Ovary (tissue), 7 donors: ENCODE measurements at regions not wholly inside any gene's neighbourhood (a gene's known extent, or its start where the extent isn't known, plus 50 kb on each side); places are given as distances from the start of the nearest gene placed in this dataset.

ENCODE experiments used
- DNase-seq, 5 donors: peaks; one replicate each; pipeline ENCODE4 v3.0.0-alpha.2; 2019 to 2020
- H3K27ac ChIP-seq, 2 donors: fragments of 200-600 bp; one replicate each; pipeline versions ENCODE4 v1.5.1 to v1.8.0; 2019 to 2022
- H3K27me3 ChIP-seq: fragments of 200-600 bp; one replicate; pipeline ENCODE4 v1.8.0; 2022
- H3K36me3 ChIP-seq: fragments of 200-600 bp; sonication (generic); one replicate; pipeline ENCODE4 v1.5.1; 2019
- H3K4me1 ChIP-seq: one replicate; pipeline ENCODE4 v1.8.1; 2013; ENCODE audit warnings: mild to moderate bottlenecking, moderate library complexity; ENCODE audit not compliant: insufficient read depth
- H3K4me3 ChIP-seq: fragments of 200-600 bp; sonication (generic); one replicate; pipeline ENCODE4 v1.5.1; 2017
- H3K9me3 ChIP-seq, 2 donors: fragments of 200-600 bp in 1 of 2; sonication (generic) in 1 of 2; one replicate each; pipeline versions ENCODE4 v1.5.1 to v1.8.1; 2013 to 2019; ENCODE audit warnings: mild to moderate bottlenecking in 1 of 2, moderate library complexity in 1 of 2
- CTCF ChIP-seq, 3 donors: fragments of 450-650 bp in 2 of 3; fragments of 200-600 bp in 1 of 3; IDR thresholded peaks; one replicate each; pipeline versions ENCODE4 v1.5.1 to v1.8.0; 2016 to 2022; ENCODE audit warnings: antibody characterized with exemption in 3 of 3, mild to moderate bottlenecking in 1 of 3
- EP300 ChIP-seq: sonication (generic); formaldehyde crosslinking; IDR thresholded peaks from one replicate; pipeline ENCODE4 v1.6.1; 2017; ENCODE audit warnings: antibody characterized with exemption
- POLR2A ChIP-seq: fragments of 450-650 bp; IDR thresholded peaks from one replicate; pipeline ENCODE4 v1.6.1; 2017; ENCODE audit warnings: antibody characterized with exemption, mild to moderate bottlenecking, moderate library complexity
- WGBS, 3 donors: extraction: QIAGEN DNeasy Blood & Tissue Kit in 1 of 3; methylation state at CpG; one replicate each; pipeline versions ENCODE4 v1.1.5 to v1.1.7; 2013 to 2017; 5-methylcytosine and 5-hydroxymethylcytosine counted together
- intact Hi-C, 4 donors: fragments of 100-400 bp; cut with DNase I; formaldehyde crosslinking; loops; one replicate each; pipeline versions ENCODE4 v1.11.0 to v1.15.1; 2022 to 2023
- donor health status: DM: no; HTN: no; CAD: no; lungs with moderate emphysema.
- donor health status: DM: no; HTN: no; CAD: no.
- donor health status: Bipolar disorder and iron deficiency.
- donor health status: DM: no; HTN: no; CAD: no.
- donor health status: DM: yes; HTN: yes; CAD: no.

DNA sequence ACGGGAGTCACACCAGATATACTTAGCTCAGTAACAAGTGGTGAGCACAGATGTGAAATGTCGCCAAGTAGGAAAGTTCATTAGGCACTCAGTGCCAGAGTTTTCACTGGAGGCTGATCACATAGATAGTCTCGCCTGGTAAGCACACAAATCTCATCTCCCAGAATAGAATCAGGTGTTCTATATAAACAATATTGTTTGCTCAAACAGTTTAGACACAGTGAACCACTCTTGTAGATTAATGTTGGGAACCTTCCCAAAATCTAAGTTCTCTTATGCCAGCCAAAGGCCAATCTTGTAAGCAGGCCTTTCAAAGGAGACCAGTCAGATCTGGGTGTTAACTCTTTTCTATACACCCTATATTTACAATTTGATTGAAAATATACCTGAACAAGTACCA lies 716.5 kb upstream of the GRM3 start:
- H3K27me3 ChIP-seq = no peaks in the 10 kb centered on the region
- DNase-seq = no peak
- H3K9me3 ChIP-seq = no peaks in the 10 kb centered on the region
- no peak overlapping the region for H3K4me3 ChIP-seq
- no peak overlapping the region for H3K27ac ChIP-seq
- H3K36me3 ChIP-seq = no peaks in the 10 kb centered on the region
- intact Hi-C loops = no loop called here
- no peaks in the 10 kb centered on the region for H3K4me1 ChIP-seq
- TF ChIP-seq EP300 (no peak), POLR2A (no peak), CTCF (IDR thresholded peaks at IDR 0.05) (no peak)
- 54 to 66% (median 61%) methylated on average over 3 of the region's 3 CpGs for WGBS, 3 donors

- H3K27me3 ChIP-seq = no peaks in the 10 kb centered on the region
- H3K36me3 ChIP-seq = no peaks in the 10 kb centered on the region
- no peak overlapping the region for H3K27ac ChIP-seq
- H3K4me3 ChIP-seq = no peak overlapping the region
- H3K4me1 ChIP-seq = no peaks in the 10 kb centered on the region
- intact Hi-C loops = no loop called here
- H3K9me3 ChIP-seq = no peaks in the 10 kb centered on the region
- DNase-seq = no peak
- TF ChIP-seq EP300 = no peak
- no peak for TF ChIP-seq POLR2A
- TF ChIP-seq CTCF (IDR thresholded peaks at IDR 0.05) = no peak
- WGBS, 3 donors = 65 to 84% (median 83%) methylated on average over 2 of the region's 2 CpGs
These were observed 719.6 kb upstream of the GRM3 start for GRCh38 chr7:85924062-85924461.

DNA sequence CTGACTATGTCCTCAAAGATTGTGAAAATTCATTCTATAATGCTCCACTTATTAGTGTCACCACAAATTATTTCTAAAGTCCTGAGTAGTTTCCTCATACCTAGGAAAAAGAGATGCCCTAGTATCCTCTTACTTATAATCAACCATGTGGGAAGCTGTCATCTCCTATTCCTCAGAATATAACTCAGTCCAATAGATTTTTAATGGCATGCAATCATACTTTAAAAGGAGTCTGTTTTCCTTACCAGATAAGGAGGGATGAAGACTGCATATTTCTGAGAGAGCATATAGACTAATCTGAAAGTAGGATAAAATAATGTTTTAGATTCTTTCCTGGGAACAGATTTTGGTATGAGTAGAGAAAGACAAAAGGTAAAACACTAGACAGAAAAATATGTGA lies 727.7 kb upstream of the GRM3 start:
- no peaks in the 10 kb centered on the region for H3K27me3 ChIP-seq
- intact Hi-C loops = no loop called here
- no peak for DNase-seq

GRCh38 chr7:85914437-85914836 lies 727.6 kb upstream of the SEMA3D start:
- H3K27me3 ChIP-seq = no peaks in the 10 kb centered on the region
- no peak for DNase-seq
- no peak overlapping the region for H3K4me3 ChIP-seq
- no peaks in the 10 kb centered on the region for H3K4me1 ChIP-seq
- intact Hi-C loops = no loop called here
- 74 to 85% (median 81%) methylated on average over 2 of the region's 2 CpGs for WGBS, 3 donors
- no peak for TF ChIP-seq POLR2A
- no peak for TF ChIP-seq EP300
- TF ChIP-seq CTCF (IDR thresholded peaks at IDR 0.05) = no peak
- no peaks in the 10 kb centered on the region for H3K9me3 ChIP-seq
- no peaks in the 10 kb centered on the region for H3K36me3 ChIP-seq
- no peak overlapping the region for H3K27ac ChIP-seq

More for the DNA sequence above, 727.7 kb upstream of the GRM3 start:
- H3K4me3 ChIP-seq = no peak overlapping the region
- TF ChIP-seq POLR2A = no peak
- no peak for TF ChIP-seq EP300
- no peak for TF ChIP-seq CTCF (IDR thresholded peaks at IDR 0.05)
- no peaks in the 10 kb centered on the region for H3K4me1 ChIP-seq
- no peak overlapping the region for H3K27ac ChIP-seq
- H3K9me3 ChIP-seq = no peaks in the 10 kb centered on the region
- no peaks in the 10 kb centered on the region for H3K36me3 ChIP-seq

DNA sequence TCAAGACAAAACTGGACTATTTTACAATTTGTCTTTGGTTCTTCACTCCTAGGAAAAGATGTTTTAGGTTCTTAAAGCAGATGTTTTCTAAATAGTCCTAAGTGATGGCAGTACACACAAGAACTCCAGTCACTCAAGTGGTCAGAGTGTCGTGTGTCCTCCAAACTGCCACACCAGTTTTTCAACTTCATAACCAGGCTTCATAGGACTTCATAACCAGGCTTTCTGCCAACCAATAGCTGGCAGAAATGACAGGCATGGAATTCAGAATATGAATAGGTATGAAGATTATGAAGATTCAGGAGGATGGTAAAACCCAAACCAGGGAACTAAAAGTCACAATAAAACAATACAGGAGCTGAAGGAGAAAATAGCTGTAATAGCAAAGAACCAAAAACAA lies 721.2 kb upstream of the SEMA3D start:
- Histone ChIP-seq H3K4me1 (no peaks in the 10 kb centered on the region), H3K36me3 (no peaks in the 10 kb centered on the region), H3K4me3 (no peak overlapping the region), H3K27ac (no peak overlapping the region), H3K27me3 (no peaks in the 10 kb centered on the region), H3K9me3 (no peaks in the 10 kb centered on the region)
- 78 to 88% (median 86%) methylated on average over 1 of the region's 1 CpG for WGBS, 3 donors
- TF ChIP-seq EP300 (no peak), CTCF (IDR thresholded peaks at IDR 0.05) (no peak), POLR2A (no peak)
- no peak for DNase-seq
- intact Hi-C loops = no loop called here
